ENCODE measurements at regions not wholly inside any gene's neighbourhood (a gene's known extent, or its start where the extent isn't known, plus 50 kb on each side); places are given as distances from the start of the nearest gene placed in this dataset.
"Not testable (repeated sequence)": the region's sequence is repeated elsewhere in the genome, so short reads cannot be mapped to it uniquely, and the experiment has no call there.

DNA sequence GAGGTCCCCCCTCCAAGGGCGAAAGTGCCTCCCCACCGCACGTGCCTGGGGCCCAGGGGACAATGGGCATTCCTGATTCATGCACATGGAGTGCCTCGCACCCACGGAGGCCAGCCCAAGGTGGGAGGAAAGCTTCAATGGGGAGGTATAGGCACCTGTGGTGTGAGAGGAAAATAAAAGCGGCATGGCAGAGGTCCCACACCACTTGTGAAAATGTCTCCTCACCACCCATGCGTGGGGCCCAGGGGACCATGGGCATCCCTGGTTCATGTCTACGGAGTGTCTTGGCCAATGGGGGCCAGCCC is 384.7 kb downstream of the ALG10 start:
- DNase-seq (ENCODE audit: low spot score) = no peak

DNA sequence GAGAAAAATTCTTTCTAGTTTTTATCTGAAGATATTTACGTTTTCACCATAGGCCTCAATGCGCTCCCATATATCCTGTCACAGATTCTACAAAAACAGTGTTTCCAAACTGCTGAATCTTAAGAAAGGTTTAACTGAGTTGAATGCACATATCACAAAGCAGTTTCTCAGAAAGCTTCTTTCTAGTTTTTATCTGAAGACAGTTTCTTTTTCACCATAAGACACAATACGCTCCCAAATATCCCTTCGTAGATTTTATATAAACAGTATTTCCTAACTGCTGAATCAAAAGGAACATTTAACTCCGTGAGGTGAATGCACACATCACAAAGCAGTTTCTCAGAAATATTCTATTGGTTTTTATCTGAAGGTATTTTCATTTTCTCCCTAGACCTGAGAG is 385.5 kb downstream of the ALG10 start:
- DNase-seq (ENCODE audit: low spot score) = no peak

DNA sequence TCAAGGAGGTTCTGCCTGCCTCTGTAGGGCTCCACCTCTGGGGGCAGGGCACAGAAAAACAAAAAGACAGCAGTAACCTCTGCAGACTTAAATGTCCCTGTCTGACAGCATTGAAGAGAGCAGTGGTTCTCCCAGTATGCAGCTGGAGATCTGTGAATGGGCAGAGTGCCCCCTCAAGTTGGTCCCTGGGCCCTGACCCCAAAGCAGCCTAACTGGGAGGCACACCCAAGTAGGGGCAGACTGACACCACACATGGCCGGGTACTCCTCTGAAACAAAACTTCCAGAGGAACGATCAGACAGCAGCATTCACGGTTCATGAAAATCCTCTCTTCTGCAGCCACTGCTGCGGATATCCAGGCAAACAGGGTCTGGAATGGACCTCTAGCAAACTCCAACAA is 409.2 kb downstream of the ALG10 start:
- DNase-seq (ENCODE audit: low spot score) = not testable (repeated sequence)

Measured in activated CD4-positive, alpha-beta T cell treated with anti-CD3 and anti-CD28 coated beads, Interleukin-2, Interleukin-4, amounts not matched to agents 100 ng/mL and 50 ng/mL, durations not matched to agents 16 hours and 8 hours (primary cell).